Liver (tissue), 8 donors: ENCODE measurements at regions not wholly inside any gene's neighbourhood (a gene's known extent, or its start where the extent isn't known, plus 50 kb on each side); places are given as distances from the start of the nearest gene placed in this dataset.

Source experiments
- DNase-seq: peaks from one replicate; pipeline ENCODE4 v3.0.0-alpha.2; 2017; ENCODE audit warnings: low spot score
- H3K27ac ChIP-seq, 2 donors: one replicate each; pipeline ENCODE4 v1.7.0; 2013; ENCODE audit warnings: inconsistent platforms in 2 of 2, low read length in 2 of 2, control low read depth in 1 of 2, low read depth in 1 of 2, mild to moderate bottlenecking in 1 of 2
- H3K27me3 ChIP-seq, 4 donors: one replicate each; pipeline versions ENCODE4 v1.6.1 to v1.7.0; 2013; ENCODE audit warnings: low read length in 3 of 4, inconsistent platforms in 1 of 4, mild to moderate bottlenecking in 1 of 4, moderate library complexity in 1 of 4; ENCODE audit not compliant: control insufficient read depth in 4 of 4, insufficient read depth in 4 of 4
- H3K36me3 ChIP-seq, 4 donors: one replicate each; pipeline versions ENCODE4 v1.6.1 to v1.7.0; 2013; ENCODE audit warnings: low read length in 3 of 4, mild to moderate bottlenecking in 3 of 4, low read depth in 1 of 4, moderate library complexity in 1 of 4; ENCODE audit not compliant: control insufficient read depth in 4 of 4, insufficient read depth in 3 of 4
- H3K4me1 ChIP-seq, 4 donors: one replicate each; pipeline versions ENCODE4 v1.6.1 to v1.7.0; 2013; ENCODE audit warnings: low read length in 3 of 4, mild to moderate bottlenecking in 3 of 4, moderate library complexity in 1 of 4; ENCODE audit not compliant: control insufficient read depth in 4 of 4, insufficient read depth in 4 of 4
- H3K4me3 ChIP-seq, 3 donors: one replicate each; pipeline versions ENCODE4 v1.6.1 to v1.7.0; 2013; ENCODE audit warnings: low read length in 3 of 3, control low read depth in 1 of 3, low read depth in 1 of 3, mild to moderate bottlenecking in 1 of 3
- H3K9ac ChIP-seq, 2 donors: one replicate each; pipeline ENCODE4 v1.7.0; 2013; ENCODE audit warnings: low read length in 2 of 2, mild to moderate bottlenecking in 2 of 2, moderate library complexity in 2 of 2, control low read depth in 1 of 2, low read depth in 1 of 2
- H3K9me3 ChIP-seq, 4 donors: one replicate each; pipeline versions ENCODE4 v1.6.1 to v1.7.0; 2013; ENCODE audit warnings: low read length in 3 of 4; ENCODE audit not compliant: control insufficient read depth in 4 of 4
- EGR1 ChIP-seq, 2 donors: IDR thresholded peaks; 2 replicates each; pipeline ENCODE4 v1.6.1; 2016 to 2018; ENCODE audit warnings: antibody characterized with exemption in 2 of 2, low read depth in 2 of 2
- FOXA1 ChIP-seq: IDR thresholded peaks from 2 replicates; pipeline ENCODE4 v1.6.1; 2016; ENCODE audit warnings: antibody characterized with exemption
- FOXA2 ChIP-seq: IDR thresholded peaks from 2 replicates; pipeline ENCODE4 v1.6.1; 2016; ENCODE audit warnings: antibody characterized with exemption
- HNF4A ChIP-seq, 2 donors: conservative IDR thresholded peaks; 2 replicates each; pipeline ENCODE4 v1.6.1; 2016; ENCODE audit warnings: antibody characterized with exemption in 2 of 2, mild to moderate bottlenecking in 2 of 2
- HNF4G ChIP-seq: IDR thresholded peaks from 2 replicates; pipeline ENCODE4 v1.6.1; 2016; ENCODE audit warnings: antibody characterized with exemption
- JUND ChIP-seq, 2 donors: IDR thresholded peaks; 2 replicates each; pipeline ENCODE4 v1.6.1; 2016; ENCODE audit warnings: antibody characterized with exemption in 2 of 2
- NR2F2 ChIP-seq: IDR thresholded peaks from 2 replicates; pipeline ENCODE4 v1.6.1; 2016; ENCODE audit warnings: antibody characterized with exemption
- SP1 ChIP-seq: IDR thresholded peaks from 2 replicates; pipeline ENCODE4 v1.6.1; 2018; ENCODE audit warnings: antibody characterized with exemption, mild to moderate bottlenecking
- TAF1 ChIP-seq: conservative IDR thresholded peaks from 2 replicates; pipeline ENCODE4 v1.6.1; 2016; ENCODE audit warnings: antibody characterized with exemption, mild to moderate bottlenecking
- WGBS: extraction: QIAGEN DNeasy Blood & Tissue Kit; methylation state at CpG from one replicate; pipeline ENCODE4 v1.1.7; 2013; 5-methylcytosine and 5-hydroxymethylcytosine counted together
- TF ChIP-seq, protein P1 (sequence below): fragments of 150-350 bp; IDR thresholded peaks from 2 replicates; pipeline ENCODE4 v1.5.1; 2017; ENCODE audit warnings: improper control_type of control experiment, low read depth, low read length; ENCODE audit not compliant: missing input control
- TF ChIP-seq, protein P2 (sequence below): IDR thresholded peaks from 2 replicates; pipeline ENCODE4 v1.6.1; 2016; ENCODE audit warnings: antibody characterized with exemption, mild to moderate bottlenecking
- TF ChIP-seq, protein P3 (sequence below): IDR thresholded peaks from 2 replicates; pipeline ENCODE4 v1.6.1; 2016; ENCODE audit warnings: antibody characterized with exemption
- donor health status: healthy.
- donor health status: healthy.
- donor health status: healthy.
- donor health status: healthy.
- donor health status: healthy.

DNA sequence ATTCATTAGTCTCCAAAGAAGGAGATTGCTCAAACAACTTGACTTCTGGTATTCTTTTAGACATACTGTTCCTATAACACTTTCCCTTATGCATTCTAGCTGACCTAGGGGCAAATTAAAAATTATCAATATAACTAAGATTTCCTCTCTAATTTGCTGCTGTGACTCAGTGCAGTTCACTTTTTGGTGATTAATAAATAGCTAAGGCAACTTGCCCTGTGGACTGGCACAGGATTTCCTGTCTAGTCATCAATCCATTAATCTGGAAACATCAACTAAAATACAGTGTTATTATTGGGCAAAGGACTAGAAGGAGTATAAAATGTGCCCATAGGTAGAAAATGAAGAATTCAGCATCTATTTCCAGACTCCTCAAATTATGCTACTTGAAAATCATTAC, 83.5 kb upstream of the SERPINE2 start:
- no peak for TF ChIP-seq SP1
- TF ChIP-seq FOXA1: no peak
- TF ChIP-seq, protein P1, sequence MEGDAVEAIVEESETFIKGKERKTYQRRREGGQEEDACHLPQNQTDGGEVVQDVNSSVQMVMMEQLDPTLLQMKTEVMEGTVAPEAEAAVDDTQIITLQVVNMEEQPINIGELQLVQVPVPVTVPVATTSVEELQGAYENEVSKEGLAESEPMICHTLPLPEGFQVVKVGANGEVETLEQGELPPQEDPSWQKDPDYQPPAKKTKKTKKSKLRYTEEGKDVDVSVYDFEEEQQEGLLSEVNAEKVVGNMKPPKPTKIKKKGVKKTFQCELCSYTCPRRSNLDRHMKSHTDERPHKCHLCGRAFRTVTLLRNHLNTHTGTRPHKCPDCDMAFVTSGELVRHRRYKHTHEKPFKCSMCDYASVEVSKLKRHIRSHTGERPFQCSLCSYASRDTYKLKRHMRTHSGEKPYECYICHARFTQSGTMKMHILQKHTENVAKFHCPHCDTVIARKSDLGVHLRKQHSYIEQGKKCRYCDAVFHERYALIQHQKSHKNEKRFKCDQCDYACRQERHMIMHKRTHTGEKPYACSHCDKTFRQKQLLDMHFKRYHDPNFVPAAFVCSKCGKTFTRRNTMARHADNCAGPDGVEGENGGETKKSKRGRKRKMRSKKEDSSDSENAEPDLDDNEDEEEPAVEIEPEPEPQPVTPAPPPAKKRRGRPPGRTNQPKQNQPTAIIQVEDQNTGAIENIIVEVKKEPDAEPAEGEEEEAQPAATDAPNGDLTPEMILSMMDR: no peak
- Histone ChIP-seq H3K9me3 (peaks cover 0 to 5% (median 0%) of the 10 kb centered on the region in 4 donors), H3K27ac (no peak overlapping the region), H3K9ac (no peak overlapping the region), H3K27me3 (peaks cover 0 to under 1% (median 0%) of the 10 kb centered on the region in 4 donors), H3K4me1 (no peaks in the 10 kb centered on the region), H3K36me3 (no peaks in the 10 kb centered on the region), H3K4me3 (no peak overlapping the region)
- no peak for DNase-seq

DNA sequence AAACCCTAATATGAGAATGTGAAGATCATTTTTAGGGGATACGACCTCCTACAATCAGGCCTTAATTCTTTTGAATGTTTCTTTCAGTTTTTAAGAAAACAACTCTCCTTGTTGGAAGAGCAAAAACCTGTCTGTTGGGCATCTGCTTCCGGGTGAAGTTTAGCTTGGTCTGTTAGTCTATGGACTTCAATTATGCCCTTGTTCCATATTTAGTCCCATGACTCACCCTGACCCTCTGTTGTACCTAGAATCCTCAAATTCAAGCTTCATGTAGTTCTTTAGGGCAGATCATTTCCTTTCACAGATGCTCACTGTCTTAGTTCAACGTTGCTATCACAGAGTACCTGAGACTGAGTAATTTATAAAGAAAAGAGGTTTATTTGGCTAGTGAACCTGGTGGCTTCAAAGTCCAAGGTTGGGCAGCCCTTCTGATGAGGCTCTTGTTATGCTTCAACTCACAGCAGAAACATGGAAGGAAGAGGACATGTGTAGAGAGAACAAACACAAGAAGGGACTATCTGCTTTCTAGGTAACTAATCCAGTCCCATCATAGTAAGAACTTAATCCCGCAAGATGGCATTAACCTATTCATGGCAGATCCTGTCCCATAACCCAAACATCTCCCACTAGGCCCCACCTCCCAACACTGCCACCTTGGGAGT, 82.5 kb upstream of the SERPINE2 start:
- Histone ChIP-seq H3K9ac (no peak overlapping the region), H3K4me1 (no peaks in the 10 kb centered on the region), H3K4me3 (no peak overlapping the region), H3K27me3 (no peaks in the 10 kb centered on the region), H3K27ac (no peak overlapping the region), H3K9me3 (peaks cover 0 to 5% (median 0%) of the 10 kb centered on the region in 4 donors), H3K36me3 (no peaks in the 10 kb centered on the region)
- WGBS: 85% methylated on average over 4 of the region's 4 CpGs
- TF ChIP-seq SP1 (no peak), NR2F2 (no peak), TAF1 (no peak), HNF4A (conservative IDR thresholded peaks at IDR 0.05) (no peak), FOXA1 (no peak), EGR1 (IDR thresholded peaks at IDR 0.05; ENCODE audit: low read depth in 2 of 2) (no peak), FOXA2 (no peak), HNF4G (no peak), JUND (IDR thresholded peaks at IDR 0.05) (no peak)
- TF ChIP-seq, protein P2, sequence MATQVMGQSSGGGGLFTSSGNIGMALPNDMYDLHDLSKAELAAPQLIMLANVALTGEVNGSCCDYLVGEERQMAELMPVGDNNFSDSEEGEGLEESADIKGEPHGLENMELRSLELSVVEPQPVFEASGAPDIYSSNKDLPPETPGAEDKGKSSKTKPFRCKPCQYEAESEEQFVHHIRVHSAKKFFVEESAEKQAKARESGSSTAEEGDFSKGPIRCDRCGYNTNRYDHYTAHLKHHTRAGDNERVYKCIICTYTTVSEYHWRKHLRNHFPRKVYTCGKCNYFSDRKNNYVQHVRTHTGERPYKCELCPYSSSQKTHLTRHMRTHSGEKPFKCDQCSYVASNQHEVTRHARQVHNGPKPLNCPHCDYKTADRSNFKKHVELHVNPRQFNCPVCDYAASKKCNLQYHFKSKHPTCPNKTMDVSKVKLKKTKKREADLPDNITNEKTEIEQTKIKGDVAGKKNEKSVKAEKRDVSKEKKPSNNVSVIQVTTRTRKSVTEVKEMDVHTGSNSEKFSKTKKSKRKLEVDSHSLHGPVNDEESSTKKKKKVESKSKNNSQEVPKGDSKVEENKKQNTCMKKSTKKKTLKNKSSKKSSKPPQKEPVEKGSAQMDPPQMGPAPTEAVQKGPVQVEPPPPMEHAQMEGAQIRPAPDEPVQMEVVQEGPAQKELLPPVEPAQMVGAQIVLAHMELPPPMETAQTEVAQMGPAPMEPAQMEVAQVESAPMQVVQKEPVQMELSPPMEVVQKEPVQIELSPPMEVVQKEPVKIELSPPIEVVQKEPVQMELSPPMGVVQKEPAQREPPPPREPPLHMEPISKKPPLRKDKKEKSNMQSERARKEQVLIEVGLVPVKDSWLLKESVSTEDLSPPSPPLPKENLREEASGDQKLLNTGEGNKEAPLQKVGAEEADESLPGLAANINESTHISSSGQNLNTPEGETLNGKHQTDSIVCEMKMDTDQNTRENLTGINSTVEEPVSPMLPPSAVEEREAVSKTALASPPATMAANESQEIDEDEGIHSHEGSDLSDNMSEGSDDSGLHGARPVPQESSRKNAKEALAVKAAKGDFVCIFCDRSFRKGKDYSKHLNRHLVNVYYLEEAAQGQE: no peak
- TF ChIP-seq, protein P3, sequence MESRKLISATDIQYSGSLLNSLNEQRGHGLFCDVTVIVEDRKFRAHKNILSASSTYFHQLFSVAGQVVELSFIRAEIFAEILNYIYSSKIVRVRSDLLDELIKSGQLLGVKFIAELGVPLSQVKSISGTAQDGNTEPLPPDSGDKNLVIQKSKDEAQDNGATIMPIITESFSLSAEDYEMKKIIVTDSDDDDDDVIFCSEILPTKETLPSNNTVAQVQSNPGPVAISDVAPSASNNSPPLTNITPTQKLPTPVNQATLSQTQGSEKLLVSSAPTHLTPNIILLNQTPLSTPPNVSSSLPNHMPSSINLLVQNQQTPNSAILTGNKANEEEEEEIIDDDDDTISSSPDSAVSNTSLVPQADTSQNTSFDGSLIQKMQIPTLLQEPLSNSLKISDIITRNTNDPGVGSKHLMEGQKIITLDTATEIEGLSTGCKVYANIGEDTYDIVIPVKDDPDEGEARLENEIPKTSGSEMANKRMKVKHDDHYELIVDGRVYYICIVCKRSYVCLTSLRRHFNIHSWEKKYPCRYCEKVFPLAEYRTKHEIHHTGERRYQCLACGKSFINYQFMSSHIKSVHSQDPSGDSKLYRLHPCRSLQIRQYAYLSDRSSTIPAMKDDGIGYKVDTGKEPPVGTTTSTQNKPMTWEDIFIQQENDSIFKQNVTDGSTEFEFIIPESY: no peak
- DNase-seq: no peak
